ENCODE measurements at regions not wholly inside any gene's neighbourhood (a gene's known extent, or its start where the extent isn't known, plus 50 kb on each side); places are given as distances from the start of the nearest gene placed in this dataset.
"Not testable (repeated sequence)": the region's sequence is repeated elsewhere in the genome, so short reads cannot be mapped to it uniquely, and the experiment has no call there.

- H3K4me3 ChIP-seq (ENCODE audit: low read depth, low read length): no peak overlapping the region
- no peak for DNase-seq (ENCODE audit: low read depth, low spot score)
- CTCF ChIA-PET: no interaction called here
- POLR2A ChIA-PET: no interaction called here
- TF ChIP-seq CTCF (IDR thresholded peaks at IDR 0.05; ENCODE audit: insufficient read depth, low read length, missing control alignments): no peak
These were observed 375.8 kb downstream of the HGF start for GRCh38 chr7:81394029-81394428.

DNA sequence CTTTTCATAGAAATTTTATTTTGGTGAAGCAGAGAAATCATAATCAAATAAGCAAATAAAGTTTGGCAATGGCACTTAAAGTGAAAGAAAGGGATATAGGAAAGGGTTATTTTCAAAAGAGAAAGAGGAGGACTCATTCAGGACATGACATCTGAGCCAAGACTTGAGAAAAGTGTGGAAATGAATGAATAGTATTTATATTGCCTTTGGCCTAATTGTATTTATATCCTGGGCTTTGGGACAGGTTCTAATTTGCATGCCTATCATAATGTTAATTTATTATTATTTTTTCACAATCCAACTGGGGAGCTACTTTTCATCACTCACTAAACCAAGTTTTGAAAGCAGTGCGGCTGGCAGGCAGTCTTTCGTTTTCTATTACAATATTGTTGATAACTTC is 376.8 kb downstream of the HGF start:
- ChIA-PET POLR2A (no interaction called here), CTCF (no interaction called here)
- DNase-seq (ENCODE audit: low read depth, low spot score): no peak
- H3K4me3 ChIP-seq (ENCODE audit: low read depth, low read length): no peak overlapping the region
- no peak for TF ChIP-seq CTCF (IDR thresholded peaks at IDR 0.05; ENCODE audit: insufficient read depth, low read length, missing control alignments)

- no peak for DNase-seq (ENCODE audit: low read depth, low spot score)
- CTCF ChIA-PET: no interaction called here
- no peak overlapping the region for H3K4me3 ChIP-seq (ENCODE audit: low read depth, low read length)
- POLR2A ChIA-PET: no interaction called here
- no peak for TF ChIP-seq CTCF (IDR thresholded peaks at IDR 0.05; ENCODE audit: insufficient read depth, low read length, missing control alignments)
These were observed 384.5 kb downstream of the HGF start for GRCh38 chr7:81385370-81385769.

- ChIA-PET POLR2A (no interaction called here), CTCF (no interaction called here)
- DNase-seq (ENCODE audit: low read depth, low spot score): no peak
- no peak for TF ChIP-seq CTCF (IDR thresholded peaks at IDR 0.05; ENCODE audit: insufficient read depth, low read length, missing control alignments)
- H3K4me3 ChIP-seq (ENCODE audit: low read depth, low read length): no peak overlapping the region
These were observed 386.0 kb downstream of the HGF start for GRCh38 chr7:81383846-81384245.

- CTCF ChIA-PET; DNase-seq (ENCODE audit: low read depth, low spot score); H3K4me3 ChIP-seq (ENCODE audit: low read depth, low read length); POLR2A ChIA-PET: not testable (repeated sequence)
These were observed 395.2 kb downstream of the HGF start for GRCh38 chr7:81374641-81375040.

DNA sequence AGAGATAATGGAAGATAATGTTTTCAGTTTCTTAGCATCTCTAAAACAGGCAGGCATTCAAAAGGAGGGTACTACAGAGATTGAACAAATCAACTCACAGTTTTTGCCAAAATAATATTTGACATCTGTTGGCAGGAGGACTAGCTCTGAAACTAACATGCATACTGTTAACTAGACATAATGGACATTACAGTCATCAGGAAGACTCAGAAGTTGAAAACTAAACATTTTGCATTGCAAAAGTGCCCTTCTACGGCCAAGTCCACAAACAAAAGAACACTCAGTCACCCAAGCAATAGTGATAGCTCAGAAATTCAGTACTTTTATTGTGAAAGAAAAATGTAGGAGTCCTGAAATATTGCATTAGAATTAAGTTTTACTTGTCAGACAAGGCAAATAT is 399.0 kb downstream of the HGF start:
- no peak overlapping the region for H3K4me3 ChIP-seq (ENCODE audit: low read depth, low read length)
- POLR2A ChIA-PET: no interaction called here
- CTCF ChIA-PET: no interaction called here
- TF ChIP-seq CTCF (IDR thresholded peaks at IDR 0.05; ENCODE audit: insufficient read depth, low read length, missing control alignments): no peak
- no peak for DNase-seq (ENCODE audit: low read depth, low spot score)

DNA sequence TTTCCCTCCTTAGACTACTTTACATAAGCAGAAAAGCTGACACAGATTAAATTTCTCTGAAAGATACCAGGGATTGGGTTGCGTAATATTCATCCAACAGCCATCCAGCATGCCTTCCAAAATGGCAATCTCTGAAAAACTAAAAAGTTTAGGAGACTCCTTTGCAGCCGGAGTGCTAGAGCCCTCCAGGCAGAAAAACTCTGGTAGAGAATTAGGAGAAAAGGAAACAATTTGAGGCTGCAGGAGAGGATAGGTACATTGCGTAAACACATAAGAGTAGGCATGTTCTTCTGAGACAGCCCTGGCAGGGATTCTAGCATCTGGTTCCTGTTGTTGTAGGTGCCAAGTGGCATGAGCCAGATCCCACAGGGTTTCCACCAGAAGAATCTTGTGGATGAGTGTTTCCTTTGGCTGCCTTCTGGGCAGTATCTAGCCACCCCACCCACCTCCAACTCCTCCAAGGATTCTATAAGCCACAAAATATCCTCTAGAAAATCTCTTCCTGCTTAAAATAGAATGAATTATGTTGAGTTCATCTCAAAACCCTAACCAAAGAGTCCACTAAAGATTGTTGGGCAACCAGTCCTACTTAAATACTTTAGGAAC is 402.4 kb downstream of the HGF start:
- no peak for TF ChIP-seq CTCF (IDR thresholded peaks at IDR 0.05; ENCODE audit: insufficient read depth, low read length, missing control alignments)
- ChIA-PET POLR2A (no interaction called here), CTCF (no interaction called here)
- no peak overlapping the region for H3K4me3 ChIP-seq (ENCODE audit: low read depth, low read length)
- peak; percentile 34 for DNase-seq (ENCODE audit: low read depth, low spot score)

All from AG04449 (cell line).